Fibroblast of the aortic adventitia (primary cell): ENCODE measurements at regions not wholly inside any gene's neighbourhood (a gene's known extent, or its start where the extent isn't known, plus 50 kb on each side); places are given as distances from the start of the nearest gene placed in this dataset.

Experiments used
- DNase-seq: peaks from one replicate; pipeline ENCODE4 v3.0.0-alpha.2; 2010; ENCODE audit warnings: low read depth
- H3K4me3 ChIP-seq: 2 replicates; pipeline ENCODE4 v1.5.1; 2011; ENCODE audit warnings: low read depth, mild to moderate bottlenecking, control low read depth, low read length, moderate library complexity
- TF ChIP-seq, protein P1 (sequence below): IDR thresholded peaks from 2 replicates; pipeline ENCODE4 v1.5.1; 2011; ENCODE audit warnings: mild to moderate bottlenecking, low read length, control low read depth, inconsistent platforms; ENCODE audit not compliant: insufficient read depth

DNA sequence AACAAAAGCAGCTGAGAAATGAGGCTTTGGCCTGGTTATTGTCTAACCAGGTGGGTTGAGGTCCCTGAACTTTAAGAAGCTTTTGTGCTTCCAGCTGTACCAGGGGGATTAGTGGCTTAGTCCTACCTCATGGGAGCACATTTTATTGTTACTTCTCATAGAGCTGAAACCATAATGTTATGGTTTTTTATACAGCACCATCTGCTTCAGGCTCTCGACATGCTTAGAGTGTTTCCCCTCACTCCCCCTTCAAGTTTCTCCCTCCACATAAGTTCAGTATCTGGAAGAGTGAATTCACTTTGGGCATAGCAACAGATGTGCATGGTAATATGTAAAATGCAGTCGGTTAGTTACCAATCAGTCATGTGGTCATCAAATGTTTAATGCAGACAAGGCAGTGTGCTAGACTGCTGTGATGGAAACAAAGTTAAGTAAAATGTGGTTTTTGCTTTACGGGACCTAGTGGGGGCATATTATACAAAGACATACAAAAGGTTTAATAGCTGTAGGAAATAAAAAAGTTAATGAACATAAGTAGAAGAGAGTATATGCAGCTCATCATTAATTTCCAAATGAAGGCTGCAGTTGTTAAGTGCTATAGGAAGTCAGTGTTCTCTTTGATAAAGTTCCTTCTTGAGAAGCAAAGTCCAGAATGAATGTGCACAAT lies 95.9 kb upstream of the SPRY4 start:
- no peak for DNase-seq
- TF ChIP-seq, protein P1, sequence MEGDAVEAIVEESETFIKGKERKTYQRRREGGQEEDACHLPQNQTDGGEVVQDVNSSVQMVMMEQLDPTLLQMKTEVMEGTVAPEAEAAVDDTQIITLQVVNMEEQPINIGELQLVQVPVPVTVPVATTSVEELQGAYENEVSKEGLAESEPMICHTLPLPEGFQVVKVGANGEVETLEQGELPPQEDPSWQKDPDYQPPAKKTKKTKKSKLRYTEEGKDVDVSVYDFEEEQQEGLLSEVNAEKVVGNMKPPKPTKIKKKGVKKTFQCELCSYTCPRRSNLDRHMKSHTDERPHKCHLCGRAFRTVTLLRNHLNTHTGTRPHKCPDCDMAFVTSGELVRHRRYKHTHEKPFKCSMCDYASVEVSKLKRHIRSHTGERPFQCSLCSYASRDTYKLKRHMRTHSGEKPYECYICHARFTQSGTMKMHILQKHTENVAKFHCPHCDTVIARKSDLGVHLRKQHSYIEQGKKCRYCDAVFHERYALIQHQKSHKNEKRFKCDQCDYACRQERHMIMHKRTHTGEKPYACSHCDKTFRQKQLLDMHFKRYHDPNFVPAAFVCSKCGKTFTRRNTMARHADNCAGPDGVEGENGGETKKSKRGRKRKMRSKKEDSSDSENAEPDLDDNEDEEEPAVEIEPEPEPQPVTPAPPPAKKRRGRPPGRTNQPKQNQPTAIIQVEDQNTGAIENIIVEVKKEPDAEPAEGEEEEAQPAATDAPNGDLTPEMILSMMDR, result no peak
- H3K4me3 ChIP-seq, result no peak overlapping the region

DNA sequence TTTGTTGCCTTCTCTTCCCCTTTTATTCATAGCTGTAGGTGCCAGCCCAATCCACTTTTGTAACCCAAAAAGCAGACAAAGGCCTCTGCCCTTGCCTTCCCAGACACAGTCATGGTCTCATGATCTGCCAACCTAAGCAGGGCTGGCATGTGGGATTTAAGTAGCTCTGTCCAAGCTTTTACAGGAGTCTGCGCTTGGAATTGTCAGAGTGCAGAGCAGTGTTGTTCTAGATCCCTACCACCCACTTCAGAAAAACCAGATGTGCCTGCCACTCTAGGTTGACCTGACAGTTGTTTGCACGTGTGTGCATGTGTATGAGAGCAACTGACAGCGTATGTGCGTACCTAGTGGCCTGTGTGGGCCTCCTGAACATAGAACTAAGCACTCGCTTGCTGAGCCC lies 87.8 kb upstream of the SPRY4 start:
- no peak for DNase-seq
- TF ChIP-seq, protein P1, result no peak

DNA sequence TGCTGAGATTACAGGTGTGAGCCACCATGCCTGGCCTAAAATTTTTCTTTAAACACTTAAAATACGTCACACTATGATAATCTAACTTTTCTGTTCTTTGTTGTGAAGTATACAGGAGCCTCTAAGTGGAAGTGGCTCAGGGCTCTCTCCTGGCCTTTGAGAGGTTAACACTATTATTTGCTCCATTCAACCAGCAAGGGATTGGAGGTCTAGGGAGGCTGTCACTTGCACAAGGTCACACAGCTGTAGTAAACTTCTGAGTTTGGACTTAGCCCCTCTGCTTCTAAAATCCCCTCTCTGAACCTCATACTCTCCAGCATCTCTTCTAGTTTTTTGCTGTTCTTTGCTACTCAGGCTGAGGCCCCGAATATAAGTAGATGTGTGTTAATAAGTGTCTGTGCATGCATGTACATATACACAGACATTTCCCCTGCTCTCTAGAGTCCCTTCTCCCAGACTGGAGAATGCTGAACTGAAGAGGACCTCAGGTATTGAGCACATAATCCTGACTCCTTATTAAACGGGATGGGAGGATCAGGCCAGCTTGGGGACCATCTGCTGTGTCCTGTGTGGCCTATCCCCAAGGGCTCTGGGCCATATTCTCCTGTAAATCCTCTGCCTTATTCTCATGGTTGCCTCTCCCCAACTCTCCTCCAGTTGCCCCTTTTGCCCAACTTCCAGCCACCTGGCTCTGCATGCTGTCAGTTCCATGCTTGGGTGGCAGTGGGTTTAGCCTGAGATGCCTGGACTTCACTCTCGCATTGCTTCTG lies 87.0 kb upstream of the SPRY4 start:
- no peak overlapping the region for H3K4me3 ChIP-seq
- TF ChIP-seq, protein P1, result no peak
- DNase-seq, result no peak

More for the DNA sequence above, 87.8 kb upstream of the SPRY4 start:
- no peak overlapping the region for H3K4me3 ChIP-seq

DNA sequence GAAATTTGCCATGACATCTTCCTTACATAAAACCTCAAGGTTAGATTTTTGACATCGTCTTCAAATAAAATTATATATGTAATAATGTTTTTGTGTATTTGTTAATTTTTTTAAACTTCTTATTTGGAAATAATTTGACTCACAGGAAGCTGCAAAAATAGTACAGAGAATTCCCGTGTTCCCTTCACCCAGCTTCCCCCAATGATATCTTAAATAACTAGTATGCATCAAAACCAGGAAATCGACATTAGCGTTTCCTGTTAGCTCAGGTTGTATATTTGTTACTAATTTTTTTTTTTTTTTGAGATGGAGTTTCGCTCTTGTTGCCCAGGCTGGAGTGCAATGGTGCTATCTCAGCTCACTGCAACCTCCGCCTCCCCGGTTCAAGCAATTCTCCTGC lies 86.3 kb upstream of the SPRY4 start:
- TF ChIP-seq, protein P1, result no peak
- DNase-seq, result no peak
- no peak overlapping the region for H3K4me3 ChIP-seq

DNA sequence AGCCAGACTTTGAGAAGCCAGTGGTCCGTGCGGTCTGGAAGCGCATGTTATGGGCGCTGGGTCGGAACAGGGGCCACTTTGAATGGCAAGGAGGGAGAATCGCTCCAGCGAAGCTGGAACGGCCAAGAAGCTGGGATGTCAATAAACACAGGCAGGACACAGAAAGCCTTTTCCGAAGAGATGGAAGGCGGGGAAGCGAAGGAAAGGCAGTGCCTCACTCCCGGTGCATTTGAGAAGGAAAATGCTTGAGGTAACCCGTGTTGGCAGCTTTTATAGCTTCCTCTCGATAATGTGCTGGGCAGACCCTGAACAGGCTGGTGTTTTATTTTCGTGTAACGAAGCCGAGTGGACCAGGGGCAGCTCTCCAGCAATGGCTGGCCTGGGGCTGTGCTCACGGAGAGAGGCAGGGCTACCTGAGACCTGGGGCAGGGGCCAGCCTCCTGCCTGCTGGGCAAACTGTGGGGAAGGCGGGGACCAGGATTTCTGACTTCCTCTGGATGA lies 84.2 kb upstream of the SPRY4 start:
- DNase-seq, result no peak
- no peak overlapping the region for H3K4me3 ChIP-seq
- TF ChIP-seq, protein P1, result no peak

DNA sequence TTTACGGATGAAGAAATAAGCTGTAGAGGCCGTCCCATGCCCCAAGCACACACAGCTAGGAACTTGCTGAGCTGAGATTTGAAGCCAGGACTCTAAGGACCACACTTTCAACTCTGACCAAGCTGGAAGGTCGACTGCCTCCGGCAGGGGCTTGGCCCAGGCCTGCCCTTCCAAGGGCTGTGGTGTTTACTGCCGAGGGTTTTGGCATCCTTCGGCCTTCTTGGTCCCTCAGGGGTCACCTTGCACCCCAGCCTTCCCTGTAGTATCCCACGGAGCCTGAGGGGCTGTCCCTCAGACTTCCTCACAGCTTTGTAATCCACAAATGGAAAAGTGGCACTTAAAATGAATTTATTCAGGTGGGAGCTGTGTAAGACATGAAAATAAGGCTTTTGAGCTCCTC lies 83.7 kb upstream of the SPRY4 start:
- no peak overlapping the region for H3K4me3 ChIP-seq
- TF ChIP-seq, protein P1, result no peak
- DNase-seq, result no peak
